ENCODE measurements at regions not wholly inside any gene's neighbourhood (a gene's known extent, or its start where the extent isn't known, plus 50 kb on each side); places are given as distances from the start of the nearest gene placed in this dataset.

DNA sequence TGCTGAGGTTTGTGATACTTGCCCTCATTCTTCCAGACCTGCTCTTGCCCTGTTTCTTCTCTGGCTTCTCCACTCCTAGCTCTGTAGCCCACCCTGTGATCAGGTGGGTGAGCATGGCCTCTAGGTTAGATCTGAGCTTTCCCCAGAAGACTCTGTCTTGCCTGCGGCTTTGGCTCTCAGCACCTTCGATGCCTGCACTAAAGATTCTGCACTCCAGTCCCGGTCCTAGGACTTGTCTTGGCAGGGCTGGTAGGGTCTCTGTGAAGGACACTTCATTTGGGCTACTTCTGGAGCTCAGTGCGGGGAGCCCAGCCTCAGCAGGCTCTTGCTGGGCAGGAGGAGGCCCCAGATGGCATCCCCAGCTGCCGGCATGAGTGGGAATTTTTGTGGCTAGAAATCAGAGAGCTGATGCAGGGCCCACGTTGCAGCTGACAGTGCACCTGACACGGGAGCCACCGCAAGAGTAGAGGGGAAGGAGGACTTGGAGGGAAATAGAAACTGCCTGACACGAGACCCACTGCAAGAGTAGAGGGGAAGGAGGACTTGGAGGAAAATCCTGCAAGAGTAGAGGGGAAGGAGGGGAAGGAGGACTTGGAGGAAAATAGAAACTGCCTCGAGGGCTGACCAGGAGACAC, 226.9 kb upstream of the B3GAT1 start:
- ATAC-seq (no peak), DNase-seq (ENCODE audit: low spot score) (no peak)
- Mint-ChIP-seq H3K4me1 (peaks cover 14% of the 10 kb centered on the region), H3K9me3 (no peaks in the 10 kb centered on the region), H3K4me3 (no peak overlapping the region), H3K36me3 (no peaks in the 10 kb centered on the region), H3K27me3 (ENCODE audit: low read depth) (peaks cover 14% of the 10 kb centered on the region), H3K27ac (no peak overlapping the region)
- TF ChIP-seq, protein P1, sequence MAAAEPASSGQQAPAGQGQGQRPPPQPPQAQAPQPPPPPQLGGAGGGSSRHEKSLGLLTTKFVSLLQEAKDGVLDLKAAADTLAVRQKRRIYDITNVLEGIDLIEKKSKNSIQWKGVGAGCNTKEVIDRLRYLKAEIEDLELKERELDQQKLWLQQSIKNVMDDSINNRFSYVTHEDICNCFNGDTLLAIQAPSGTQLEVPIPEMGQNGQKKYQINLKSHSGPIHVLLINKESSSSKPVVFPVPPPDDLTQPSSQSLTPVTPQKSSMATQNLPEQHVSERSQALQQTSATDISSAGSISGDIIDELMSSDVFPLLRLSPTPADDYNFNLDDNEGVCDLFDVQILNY (CRISPR knock-in tag; IDR thresholded peaks at IDR 0.05) = no peak
- ChIA-PET POLR2A (no interaction called here), CTCF (no interaction called here)

DNA sequence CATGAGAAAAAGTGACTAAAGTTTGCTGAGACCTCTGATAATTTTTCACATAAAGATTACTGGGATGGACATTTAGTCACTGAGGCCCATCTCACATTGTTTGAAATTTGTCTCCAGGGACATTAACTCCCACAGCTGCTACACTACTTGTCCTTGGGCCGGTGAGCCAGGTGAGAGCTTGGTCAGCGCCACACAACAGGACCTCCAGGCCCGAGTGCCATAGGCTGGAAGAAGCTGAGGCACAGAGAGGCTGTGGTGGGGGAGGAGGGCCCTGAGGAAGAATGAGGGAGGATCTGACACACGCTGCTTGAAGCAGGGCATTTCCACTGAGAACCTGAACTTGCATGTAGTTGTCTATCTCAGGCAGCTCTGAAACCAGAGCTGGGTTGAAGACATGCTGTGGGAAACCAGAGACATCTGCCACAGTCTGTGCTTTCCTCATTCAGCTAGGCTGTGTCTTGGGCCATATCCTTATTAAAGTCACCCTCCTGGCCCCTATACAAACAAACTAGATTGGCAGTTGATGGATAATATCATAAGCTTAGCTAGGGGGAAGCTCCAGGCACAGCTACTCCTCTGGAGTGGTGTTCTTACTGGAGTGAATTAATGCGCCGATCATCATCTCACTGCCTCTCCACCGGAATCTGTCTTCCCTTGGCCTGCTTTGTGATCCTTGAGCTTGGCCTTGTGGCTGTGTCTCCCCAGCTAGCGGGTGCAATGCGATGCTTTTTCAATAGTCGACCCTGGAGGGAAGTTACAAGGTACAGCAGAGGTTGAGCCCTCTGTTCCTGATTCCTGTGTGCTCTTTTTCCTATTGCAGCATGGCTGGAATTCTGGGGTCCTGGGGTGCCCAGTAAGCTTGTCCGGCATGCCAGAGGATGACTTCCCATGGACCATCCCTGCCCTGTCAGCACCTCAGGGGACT, 225.3 kb upstream of the B3GAT1 start:
- H3K4me1 Mint-ChIP-seq = 0 out of 2 replicates have a peak, but pooled peaks cover 1% of the 10 kb centered on the region
- ChIA-PET POLR2A (no interaction called here), CTCF (interaction anchor here (1.1 to 1.2 kb wide), 2 partner anchors 40 to 94 kb away, joined by 3 read pairs; no protein-coding TSS in a partner anchor)
- H3K27me3 Mint-ChIP-seq (ENCODE audit: low read depth) = no peaks in the 10 kb centered on the region; the same call in 1 of the 2 replicates
- DNase-seq (ENCODE audit: low spot score) (no peak), ATAC-seq (no peak)
- H3K9me3 Mint-ChIP-seq = no peaks in the 10 kb centered on the region
- no peak overlapping the region for H3K27ac Mint-ChIP-seq
- H3K4me3 Mint-ChIP-seq = no peak overlapping the region
- H3K36me3 Mint-ChIP-seq = no peaks in the 10 kb centered on the region
- TF ChIP-seq ATF1 (CRISPR knock-in tag; IDR thresholded peaks at IDR 0.05) = no peak
- no peak for TF ChIP-seq JAZF1 (CRISPR knock-in tag; IDR thresholded peaks at IDR 0.05)
- no peak for TF ChIP-seq SMAD3 (CRISPR knock-in tag; IDR thresholded peaks at IDR 0.05; ENCODE audit: borderline replicate concordance)
- TF ChIP-seq, protein P2, sequence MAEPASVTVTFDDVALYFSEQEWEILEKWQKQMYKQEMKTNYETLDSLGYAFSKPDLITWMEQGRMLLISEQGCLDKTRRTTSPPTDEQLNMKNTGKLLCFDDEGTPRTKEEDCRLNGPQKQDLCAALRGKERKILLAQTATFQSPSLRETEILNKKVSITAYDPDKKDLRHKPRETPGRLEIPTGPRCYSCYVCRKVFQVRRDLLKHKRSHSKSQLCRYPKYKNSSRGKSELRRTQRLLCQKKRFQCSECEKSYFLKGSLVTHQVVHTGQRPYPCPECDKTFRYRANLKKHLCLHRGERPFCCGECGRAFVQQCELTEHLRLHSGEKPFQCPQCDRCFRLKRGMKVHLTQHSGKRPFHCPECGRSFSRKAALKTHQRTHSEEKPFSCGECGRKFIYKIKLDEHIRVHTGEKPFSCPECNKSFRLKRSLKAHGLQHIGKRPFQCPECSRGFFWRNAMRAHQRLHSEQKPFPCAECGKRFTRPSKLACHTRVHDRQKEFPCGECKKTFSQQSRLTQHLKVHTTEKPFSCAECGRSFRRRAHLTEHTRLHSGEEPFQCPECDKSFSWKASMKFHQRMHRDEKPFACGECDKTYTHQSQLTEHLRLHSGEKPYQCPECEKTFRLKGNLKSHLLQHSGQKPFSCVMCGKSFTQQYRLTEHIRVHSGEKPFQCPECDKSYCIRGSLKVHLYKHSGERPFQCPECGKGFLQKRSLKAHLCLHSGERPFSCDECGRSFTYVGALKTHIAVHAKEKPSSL (CRISPR knock-in tag; conservative IDR thresholded peaks at IDR 0.05) = no peak
- TF ChIP-seq NFE2L1 (CRISPR knock-in tag; IDR thresholded peaks at IDR 0.05) = no peak
- no peak for TF ChIP-seq ZBTB21 (CRISPR knock-in tag; IDR thresholded peaks at IDR 0.05; ENCODE audit: borderline replicate concordance)
- TF ChIP-seq EMX1 (CRISPR knock-in tag; IDR thresholded peaks at IDR 0.05) = no peak
- TF ChIP-seq, protein P3, sequence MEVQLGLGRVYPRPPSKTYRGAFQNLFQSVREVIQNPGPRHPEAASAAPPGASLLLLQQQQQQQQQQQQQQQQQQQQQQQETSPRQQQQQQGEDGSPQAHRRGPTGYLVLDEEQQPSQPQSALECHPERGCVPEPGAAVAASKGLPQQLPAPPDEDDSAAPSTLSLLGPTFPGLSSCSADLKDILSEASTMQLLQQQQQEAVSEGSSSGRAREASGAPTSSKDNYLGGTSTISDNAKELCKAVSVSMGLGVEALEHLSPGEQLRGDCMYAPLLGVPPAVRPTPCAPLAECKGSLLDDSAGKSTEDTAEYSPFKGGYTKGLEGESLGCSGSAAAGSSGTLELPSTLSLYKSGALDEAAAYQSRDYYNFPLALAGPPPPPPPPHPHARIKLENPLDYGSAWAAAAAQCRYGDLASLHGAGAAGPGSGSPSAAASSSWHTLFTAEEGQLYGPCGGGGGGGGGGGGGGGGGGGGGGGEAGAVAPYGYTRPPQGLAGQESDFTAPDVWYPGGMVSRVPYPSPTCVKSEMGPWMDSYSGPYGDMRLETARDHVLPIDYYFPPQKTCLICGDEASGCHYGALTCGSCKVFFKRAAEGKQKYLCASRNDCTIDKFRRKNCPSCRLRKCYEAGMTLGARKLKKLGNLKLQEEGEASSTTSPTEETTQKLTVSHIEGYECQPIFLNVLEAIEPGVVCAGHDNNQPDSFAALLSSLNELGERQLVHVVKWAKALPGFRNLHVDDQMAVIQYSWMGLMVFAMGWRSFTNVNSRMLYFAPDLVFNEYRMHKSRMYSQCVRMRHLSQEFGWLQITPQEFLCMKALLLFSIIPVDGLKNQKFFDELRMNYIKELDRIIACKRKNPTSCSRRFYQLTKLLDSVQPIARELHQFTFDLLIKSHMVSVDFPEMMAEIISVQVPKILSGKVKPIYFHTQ (CRISPR knock-in tag; IDR thresholded peaks at IDR 0.05) = no peak
- TF ChIP-seq, protein P4, sequence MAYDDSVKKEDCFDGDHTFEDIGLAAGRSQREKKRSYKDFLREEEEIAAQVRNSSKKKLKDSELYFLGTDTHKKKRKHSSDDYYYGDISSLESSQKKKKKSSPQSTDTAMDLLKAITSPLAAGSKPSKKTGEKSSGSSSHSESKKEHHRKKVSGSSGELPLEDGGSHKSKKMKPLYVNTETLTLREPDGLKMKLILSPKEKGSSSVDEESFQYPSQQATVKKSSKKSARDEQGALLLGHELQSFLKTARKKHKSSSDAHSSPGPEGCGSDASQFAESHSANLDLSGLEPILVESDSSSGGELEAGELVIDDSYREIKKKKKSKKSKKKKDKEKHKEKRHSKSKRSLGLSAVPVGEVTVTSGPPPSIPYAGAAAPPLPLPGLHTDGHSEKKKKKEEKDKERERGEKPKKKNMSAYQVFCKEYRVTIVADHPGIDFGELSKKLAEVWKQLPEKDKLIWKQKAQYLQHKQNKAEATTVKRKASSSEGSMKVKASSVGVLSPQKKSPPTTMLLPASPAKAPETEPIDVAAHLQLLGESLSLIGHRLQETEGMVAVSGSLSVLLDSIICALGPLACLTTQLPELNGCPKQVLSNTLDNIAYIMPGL (CRISPR knock-in tag; IDR thresholded peaks at IDR 0.05) = no peak
- TF ChIP-seq HMGA2 (CRISPR knock-in tag; IDR thresholded peaks at IDR 0.05) = no peak
- TF ChIP-seq GTF2I (CRISPR knock-in tag; conservative IDR thresholded peaks at IDR 0.05) = no peak
- no peak for TF ChIP-seq RORB (CRISPR knock-in tag; IDR thresholded peaks at IDR 0.05)
- TF ChIP-seq ZNF263 (CRISPR knock-in tag; IDR thresholded peaks at IDR 0.05; ENCODE audit: low read depth) = no peak
- TF ChIP-seq, protein P5, sequence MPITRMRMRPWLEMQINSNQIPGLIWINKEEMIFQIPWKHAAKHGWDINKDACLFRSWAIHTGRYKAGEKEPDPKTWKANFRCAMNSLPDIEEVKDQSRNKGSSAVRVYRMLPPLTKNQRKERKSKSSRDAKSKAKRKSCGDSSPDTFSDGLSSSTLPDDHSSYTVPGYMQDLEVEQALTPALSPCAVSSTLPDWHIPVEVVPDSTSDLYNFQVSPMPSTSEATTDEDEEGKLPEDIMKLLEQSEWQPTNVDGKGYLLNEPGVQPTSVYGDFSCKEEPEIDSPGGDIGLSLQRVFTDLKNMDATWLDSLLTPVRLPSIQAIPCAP (CRISPR knock-in tag; IDR thresholded peaks at IDR 0.05) = no peak
- no peak for TF ChIP-seq MXD4 (CRISPR knock-in tag; IDR thresholded peaks at IDR 0.05; ENCODE audit: borderline replicate concordance)
- TF ChIP-seq, protein P6, sequence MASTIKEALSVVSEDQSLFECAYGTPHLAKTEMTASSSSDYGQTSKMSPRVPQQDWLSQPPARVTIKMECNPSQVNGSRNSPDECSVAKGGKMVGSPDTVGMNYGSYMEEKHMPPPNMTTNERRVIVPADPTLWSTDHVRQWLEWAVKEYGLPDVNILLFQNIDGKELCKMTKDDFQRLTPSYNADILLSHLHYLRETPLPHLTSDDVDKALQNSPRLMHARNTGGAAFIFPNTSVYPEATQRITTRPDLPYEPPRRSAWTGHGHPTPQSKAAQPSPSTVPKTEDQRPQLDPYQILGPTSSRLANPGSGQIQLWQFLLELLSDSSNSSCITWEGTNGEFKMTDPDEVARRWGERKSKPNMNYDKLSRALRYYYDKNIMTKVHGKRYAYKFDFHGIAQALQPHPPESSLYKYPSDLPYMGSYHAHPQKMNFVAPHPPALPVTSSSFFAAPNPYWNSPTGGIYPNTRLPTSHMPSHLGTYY (CRISPR knock-in tag; IDR thresholded peaks at IDR 0.05) = no peak
- TF ChIP-seq, protein P7, sequence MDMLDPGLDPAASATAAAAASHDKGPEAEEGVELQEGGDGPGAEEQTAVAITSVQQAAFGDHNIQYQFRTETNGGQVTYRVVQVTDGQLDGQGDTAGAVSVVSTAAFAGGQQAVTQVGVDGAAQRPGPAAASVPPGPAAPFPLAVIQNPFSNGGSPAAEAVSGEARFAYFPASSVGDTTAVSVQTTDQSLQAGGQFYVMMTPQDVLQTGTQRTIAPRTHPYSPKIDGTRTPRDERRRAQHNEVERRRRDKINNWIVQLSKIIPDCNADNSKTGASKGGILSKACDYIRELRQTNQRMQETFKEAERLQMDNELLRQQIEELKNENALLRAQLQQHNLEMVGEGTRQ (CRISPR knock-in tag; IDR thresholded peaks at IDR 0.05) = no peak
- TF ChIP-seq, protein P8, sequence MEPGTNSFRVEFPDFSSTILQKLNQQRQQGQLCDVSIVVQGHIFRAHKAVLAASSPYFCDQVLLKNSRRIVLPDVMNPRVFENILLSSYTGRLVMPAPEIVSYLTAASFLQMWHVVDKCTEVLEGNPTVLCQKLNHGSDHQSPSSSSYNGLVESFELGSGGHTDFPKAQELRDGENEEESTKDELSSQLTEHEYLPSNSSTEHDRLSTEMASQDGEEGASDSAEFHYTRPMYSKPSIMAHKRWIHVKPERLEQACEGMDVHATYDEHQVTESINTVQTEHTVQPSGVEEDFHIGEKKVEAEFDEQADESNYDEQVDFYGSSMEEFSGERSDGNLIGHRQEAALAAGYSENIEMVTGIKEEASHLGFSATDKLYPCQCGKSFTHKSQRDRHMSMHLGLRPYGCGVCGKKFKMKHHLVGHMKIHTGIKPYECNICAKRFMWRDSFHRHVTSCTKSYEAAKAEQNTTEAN (CRISPR knock-in tag; IDR thresholded peaks at IDR 0.05) = no peak

Data from WTC11 (cell line).